A549 (cell line): ENCODE measurements at regions not wholly inside any gene's neighbourhood (a gene's known extent, or its start where the extent isn't known, plus 50 kb on each side); places are given as distances from the start of the nearest gene placed in this dataset.

Source experiments
- ATAC-seq, 2 experiments: fragments of 200-7000 bp in 1 of 2; fragments of >200 bp in 1 of 2; cut with Nextera tagmentation in 1 of 2; cut with Tn5 transposase in 1 of 2; 3 replicates each; pipeline versions ENCODE4 v1.8.0 to v1.9.1; 2018 to 2020; ENCODE audit warnings: mild to moderate bottlenecking in 1 of 2, moderate library complexity in 1 of 2
- CTCF ChIA-PET: fragments of 300-600 bp; sonication (Branson Sonifier 250); formaldehyde crosslinking; extraction: SDS; loops from one replicate; lab custom pipeline; 2021; ENCODE audit warnings: antibody characterized with exemption, inconsistent platforms; lab: Yijun Ruan, JAX
- POLR2A ChIA-PET: fragments of 350-600 bp; formaldehyde crosslinking; extraction: SDS; loops from one replicate; lab custom pipeline; 2021; ENCODE audit warnings: antibody characterized with exemption, inconsistent platforms; lab: Yijun Ruan, JAX
- DNase-seq, 2 experiments: peaks; one replicate each; pipeline versions ENCODE4 v3.0.0 to v3.0.0-alpha.2; 2011 to 2016; ENCODE audit warnings: low read depth in 1 of 2, low spot score in 1 of 2
- FAIRE-seq: peaks from 2 replicates; lab custom pipeline; 2011; peaks lifted over from hg19 to GRCh38; lab: Jason Lieb, UNC
- H3K27ac ChIP-seq, 2 experiments: fragments of >200 bp; sonication (Bioruptor Twin); formaldehyde crosslinking; 3 replicates each; pipeline ENCODE4 v1.5.1; 2016 to 2017
- H3K4me1 ChIP-seq: fragments of >200 bp; sonication (Bioruptor Twin); formaldehyde crosslinking; 3 replicates; pipeline ENCODE4 v1.6.1; 2016
- H3K4me2 ChIP-seq: fragments of >200 bp; sonication (Bioruptor Twin); formaldehyde crosslinking; 3 replicates; pipeline ENCODE4 v1.6.1; 2016
- H3K4me3 ChIP-seq: fragments of >200 bp; sonication (Bioruptor Twin); formaldehyde crosslinking; 3 replicates; pipeline ENCODE4 v1.5.1; 2016
- H3K9me3 ChIP-seq: fragments of >200 bp; sonication (Bioruptor Twin); formaldehyde crosslinking; 3 replicates; pipeline ENCODE4 v1.6.1; 2016
- CEBPB ChIP-seq, 2 experiments: fragments of >200 bp in 1 of 2; sonication (Bioruptor Twin) in 1 of 2; formaldehyde crosslinking in 1 of 2; IDR thresholded peaks; 2 replicates each; pipeline ENCODE4 v1.6.1; 2012 to 2016
- CHD4 ChIP-seq: fragments of 200-600 bp; sonication (generic); IDR thresholded peaks from 2 replicates; pipeline ENCODE4 v1.6.1; 2016; ENCODE audit warnings: antibody characterized with exemption, mild to moderate bottlenecking, borderline replicate concordance
- E2F6 ChIP-seq: IDR thresholded peaks from 2 replicates; pipeline ENCODE4 v1.6.1; 2012; ENCODE audit warnings: low read depth, borderline replicate concordance
- EHF ChIP-seq: fragments of 250-450 bp; sonication (Bioruptor Pico); IDR thresholded peaks from 2 replicates; pipeline ENCODE4 v1.5.0; 2020; ENCODE audit warnings: mild to moderate bottlenecking
- ESRRA ChIP-seq: fragments of 150-350 bp; IDR thresholded peaks from 2 replicates; pipeline ENCODE4 v1.6.1; 2014; ENCODE audit warnings: mild to moderate bottlenecking, low read length, borderline replicate concordance
- GATA3 ChIP-seq: IDR thresholded peaks from 2 replicates; pipeline ENCODE4 v1.6.1; 2012; ENCODE audit warnings: borderline replicate concordance
- HDAC2 ChIP-seq: fragments of 200-600 bp; sonication (generic); IDR thresholded peaks from 2 replicates; pipeline ENCODE4 v1.6.1; 2016
- HES2 ChIP-seq: fragments of >200 bp; sonication (Bioruptor Twin); formaldehyde crosslinking; IDR thresholded peaks from 2 replicates; pipeline ENCODE4 v1.6.1; 2016
- HOXA7 ChIP-seq: fragments of 250-450 bp; sonication (Bioruptor Pico); IDR thresholded peaks from 2 replicates; pipeline ENCODE4 v1.5.0; 2020; ENCODE audit warnings: mild to moderate bottlenecking, moderate library complexity
- HOXB13 ChIP-seq: fragments of 250-450 bp; sonication (Bioruptor Pico); IDR thresholded peaks from 2 replicates; pipeline ENCODE4 v1.5.0; 2020; ENCODE audit warnings: low read depth, mild to moderate bottlenecking, moderate library complexity
- HOXB5 ChIP-seq: fragments of 250-450 bp; sonication (Bioruptor Pico); IDR thresholded peaks from 2 replicates; pipeline ENCODE4 v1.5.0; 2020; ENCODE audit warnings: mild to moderate bottlenecking, moderate library complexity
- JUNB ChIP-seq: fragments of >200 bp; sonication (Bioruptor Twin); formaldehyde crosslinking; IDR thresholded peaks from 2 replicates; pipeline ENCODE4 v1.6.1; 2016
- KDM1A ChIP-seq: fragments of 200-600 bp; sonication (generic); IDR thresholded peaks from 2 replicates; pipeline ENCODE4 v1.6.1; 2016; ENCODE audit warnings: low read depth, mild to moderate bottlenecking
- KDM5A ChIP-seq: fragments of 200-600 bp; sonication (generic); IDR thresholded peaks from 2 replicates; pipeline ENCODE4 v1.6.1; 2016; ENCODE audit warnings: antibody characterized with exemption, mild to moderate bottlenecking
- MYC ChIP-seq: IDR thresholded peaks from 2 replicates; pipeline ENCODE4 v1.6.1; 2012; ENCODE audit warnings: mild to moderate bottlenecking, inconsistent platforms, low read length, improper control_type of control experiment, borderline replicate concordance
- NPAS2 ChIP-seq: fragments of 250-450 bp; sonication (Bioruptor Pico); IDR thresholded peaks from 2 replicates; pipeline ENCODE4 v1.8.0; 2022; ENCODE audit warnings: mild to moderate bottlenecking, moderate library complexity, borderline replicate concordance
- NR3C1 ChIP-seq: fragments of >200 bp; sonication (Bioruptor Twin); formaldehyde crosslinking; IDR thresholded peaks from 3 replicates; pipeline ENCODE4 v1.6.1; 2017
- PBX3 ChIP-seq: IDR thresholded peaks from 2 replicates; pipeline ENCODE4 v1.6.1; 2012
- PHF8 ChIP-seq: fragments of 200-600 bp; sonication (generic); IDR thresholded peaks from 2 replicates; pipeline ENCODE4 v1.6.1; 2016; ENCODE audit warnings: low read depth, mild to moderate bottlenecking, antibody characterized with exemption, moderate library complexity, borderline replicate concordance
- RCOR1 ChIP-seq: fragments of 150-350 bp; IDR thresholded peaks from 2 replicates; pipeline ENCODE4 v1.6.1; 2014; ENCODE audit warnings: antibody characterized with exemption, low read length, low read depth
- ZFP36 ChIP-seq: fragments of 450-650 bp; IDR thresholded peaks from 2 replicates; pipeline ENCODE4 v1.6.1; 2014; ENCODE audit warnings: borderline replicate concordance; ENCODE audit not compliant: partially characterized antibody
- ZNF302 ChIP-seq: fragments of 250-450 bp; sonication (Bioruptor Pico); IDR thresholded peaks from 2 replicates; pipeline ENCODE4 v1.9.0; 2021; ENCODE audit warnings: inconsistent platforms, mild to moderate bottlenecking, moderate library complexity
- ZSCAN20 ChIP-seq: fragments of 250-450 bp; sonication (Bioruptor Pico); IDR thresholded peaks from 2 replicates; pipeline ENCODE4 v1.8.0; 2022; ENCODE audit warnings: mild to moderate bottlenecking, moderate library complexity
- WGBS: methylation state at CpG from one replicate; pipeline ENCODE4 v1.1.6; 2017; ENCODE audit errors: missing lambda C conversion rate; 5-methylcytosine and 5-hydroxymethylcytosine counted together

GRCh38 chr2:120539937-120540718 is 194.2 kb downstream of the INHBB start:
- 73% methylated on average over 13 of the region's 17 CpGs for WGBS
- H3K4me1 ChIP-seq, result peaks cover 20% of the 10 kb centered on the region
- ChIA-PET CTCF (no interaction called here), POLR2A (no interaction called here)
- peak overlapping the region; percentile 65 to 78 for H3K27ac ChIP-seq
- H3K4me2 ChIP-seq, result peak overlapping the region; percentile 65
- ATAC-seq (peak; percentile 80 to 89), FAIRE-seq (no peak), DNase-seq (peak; percentile 31 to 43)
- no peak overlapping the region for H3K4me3 ChIP-seq
- H3K9me3 ChIP-seq, result no peaks in the 10 kb centered on the region
- TF ChIP-seq CHD4, result no peak
- TF ChIP-seq EHF, result no peak
- peak in 1 of 2 experiments; percentile 8; a peak in 1 of 4 replicates for TF ChIP-seq CEBPB (IDR thresholded peaks at IDR 0.05)
- TF ChIP-seq NR3C1, result no peak

DNA sequence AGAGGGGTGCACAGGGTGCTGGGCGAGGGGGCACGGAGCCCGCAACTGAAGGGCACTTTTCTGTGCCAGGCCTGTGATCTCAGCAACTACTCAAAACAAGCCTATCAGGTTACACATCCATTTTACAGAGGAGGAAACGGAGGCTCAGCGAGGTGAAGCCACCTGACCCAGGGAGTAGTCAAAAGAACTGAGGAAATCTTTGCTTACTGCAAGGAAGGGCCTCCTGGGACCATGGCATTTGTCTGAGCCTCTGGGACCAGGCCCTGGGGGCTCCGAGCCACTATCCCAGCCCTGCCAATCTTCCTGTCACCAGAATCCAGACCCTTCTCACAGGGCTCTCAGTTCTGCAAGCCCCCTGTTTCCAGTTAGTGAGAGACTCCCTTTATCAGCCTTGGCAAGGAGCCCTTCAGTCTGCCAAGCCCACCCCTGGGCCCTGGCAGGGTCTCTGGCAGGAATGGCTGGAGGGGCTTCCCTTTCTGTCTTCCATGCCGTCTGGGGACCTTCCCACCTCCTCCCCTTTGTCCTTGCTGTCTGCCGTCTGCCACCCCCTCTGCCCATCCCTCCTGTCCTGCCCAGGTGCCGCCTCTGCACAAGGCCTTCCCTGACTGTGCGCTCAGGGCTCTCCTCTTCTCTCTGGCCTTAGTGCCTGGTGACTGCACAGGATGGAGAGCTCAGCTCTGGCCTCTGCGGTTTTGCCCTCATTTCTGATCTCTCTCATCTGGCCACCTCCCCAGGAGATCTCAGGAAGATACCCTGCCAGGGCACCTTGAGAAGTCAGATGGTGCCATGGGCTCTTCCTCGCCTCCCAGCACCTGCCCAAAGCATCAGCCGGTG is 194.7 kb upstream of the GLI2 start:
- H3K4me2 ChIP-seq, result peak overlapping the region; percentile 65
- CTCF ChIA-PET, result interaction anchor here (1.6 kb wide), 1 partner anchor 20 kb away, joined by 5 read pairs; no protein-coding TSS in a partner anchor
- no peak for FAIRE-seq

GRCh38 chr2:120541553-120541932 is 194.1 kb upstream of the GLI2 start:
- H3K9me3 ChIP-seq, result no peaks in the 10 kb centered on the region
- DNase-seq (no peak), FAIRE-seq (no peak), ATAC-seq (no peak)
- WGBS, result 90% methylated on average over 5 of the region's 7 CpGs
- H3K4me2 ChIP-seq, result no peak overlapping the region
- peak overlapping the region; percentile 65 to 78; a peak in 4 of 6 replicates for H3K27ac ChIP-seq
- CTCF ChIA-PET, result interaction anchor here (1.6 kb wide), 1 partner anchor 20 kb away, joined by 5 read pairs; no protein-coding TSS in a partner anchor
- H3K4me3 ChIP-seq, result no peak overlapping the region
- H3K4me1 ChIP-seq, result peaks cover 20% of the 10 kb centered on the region
- TF ChIP-seq HOXA7 (CRISPR knock-in tag), result no peak
- TF ChIP-seq HES2, result no peak
- TF ChIP-seq ZSCAN20 (CRISPR knock-in tag), result no peak
- TF ChIP-seq MYC, result no peak
- TF ChIP-seq ESRRA, result no peak
- TF ChIP-seq HOXB5, result no peak
- TF ChIP-seq ZFP36, result no peak
- no peak for TF ChIP-seq KDM5A
- TF ChIP-seq PBX3, result no peak
- TF ChIP-seq HDAC2, result no peak
- no peak for TF ChIP-seq GATA3
- no peak for TF ChIP-seq JUNB
- no peak for TF ChIP-seq HOXB13
- no peak for TF ChIP-seq PHF8
- no peak for TF ChIP-seq NPAS2 (CRISPR knock-in tag)
- TF ChIP-seq KDM1A, result no peak
- TF ChIP-seq CHD4, result no peak
- TF ChIP-seq ZNF302, result no peak
- TF ChIP-seq E2F6, result no peak
- POLR2A ChIA-PET, result no interaction called here

More for the DNA sequence above, 194.7 kb upstream of the GLI2 start:
- POLR2A ChIA-PET, result no interaction called here
- H3K27ac ChIP-seq, result peak overlapping the region; percentile 65 to 78
- no peaks in the 10 kb centered on the region for H3K9me3 ChIP-seq
- no peak overlapping the region for H3K4me3 ChIP-seq
- no peak for TF ChIP-seq RCOR1
- TF ChIP-seq ESRRA, result no peak
- 67% methylated on average over 13 of the region's 13 CpGs for WGBS
- peak in 1 of 2 experiments; percentile 21; a peak in 1 of 6 replicates for ATAC-seq
- DNase-seq, result no peak
- H3K4me1 ChIP-seq, result peaks cover 20% of the 10 kb centered on the region
